ENCODE measurements at regions not wholly inside any gene's neighbourhood (a gene's known extent, or its start where the extent isn't known, plus 50 kb on each side); places are given as distances from the start of the nearest gene placed in this dataset.

- no peak for DNase-seq (ENCODE audit: low read depth in 1 of 2, low spot score in 1 of 2)
- TF ChIP-seq CTCF (IDR thresholded peaks at IDR 0.05; ENCODE audit: insufficient read depth, low read length) (no peak), REST (IDR thresholded peaks at IDR 0.05; ENCODE audit: insufficient replicate concordance, low read depth) (no peak), SPI1 (IDR thresholded peaks at IDR 0.05; ENCODE audit: borderline replicate concordance, low read depth) (no peak)
- H3K4me3 ChIP-seq (replicated peaks; ENCODE audit: insufficient read depth, low read length): no peak overlapping the region
- no peaks in the 10 kb centered on the region for H3K27me3 ChIP-seq (ENCODE audit: insufficient read depth, poor library complexity, severe bottlenecking)
- no peak overlapping the region for H3K27ac ChIP-seq (replicated peaks)
Measured at GRCh38 chr6:113596387-113597230, 260.5 kb upstream of the MARCKS start.

- Histone ChIP-seq H3K4me3 (replicated peaks; ENCODE audit: insufficient read depth, low read length) (no peak overlapping the region), H3K27me3 (ENCODE audit: insufficient read depth, poor library complexity, severe bottlenecking) (no peaks in the 10 kb centered on the region), H3K27ac (replicated peaks) (no peak overlapping the region)
- TF ChIP-seq POLR2AphosphoS5 (IDR thresholded peaks at IDR 0.05; ENCODE audit: low read depth): no peak
- no peak for TF ChIP-seq CTCF (IDR thresholded peaks at IDR 0.05; ENCODE audit: insufficient read depth, low read length)
- TF ChIP-seq GABPA (IDR thresholded peaks at IDR 0.05; ENCODE audit: low read depth): no peak
- TF ChIP-seq REST (IDR thresholded peaks at IDR 0.05; ENCODE audit: insufficient replicate concordance, low read depth): no peak
- TF ChIP-seq SPI1 (IDR thresholded peaks at IDR 0.05; ENCODE audit: borderline replicate concordance, low read depth): no peak
- DNase-seq (ENCODE audit: low read depth in 1 of 2, low spot score in 1 of 2): peak in 1 of 2 experiments; percentile 36
Measured at GRCh38 chr6:113597231-113597583, 259.9 kb upstream of the MARCKS start.

- TF ChIP-seq SPI1 (IDR thresholded peaks at IDR 0.05; ENCODE audit: borderline replicate concordance, low read depth) (no peak), POLR2AphosphoS5 (IDR thresholded peaks at IDR 0.05; ENCODE audit: low read depth) (no peak), REST (IDR thresholded peaks at IDR 0.05; ENCODE audit: insufficient replicate concordance, low read depth) (no peak), GABPA (IDR thresholded peaks at IDR 0.05; ENCODE audit: low read depth) (no peak), CTCF (IDR thresholded peaks at IDR 0.05; ENCODE audit: insufficient read depth, low read length) (no peak)
- H3K27me3 ChIP-seq (ENCODE audit: insufficient read depth, poor library complexity, severe bottlenecking): no peaks in the 10 kb centered on the region
- no peak overlapping the region for H3K4me3 ChIP-seq (replicated peaks; ENCODE audit: insufficient read depth, low read length)
- no peak overlapping the region for H3K27ac ChIP-seq (replicated peaks)
- no peak for DNase-seq (ENCODE audit: low read depth in 1 of 2, low spot score in 1 of 2)
Measured at GRCh38 chr6:113598786-113599185, 258.4 kb upstream of the MARCKS start.
